GM13977 (cell line): ENCODE measurements at regions not wholly inside any gene's neighbourhood (a gene's known extent, or its start where the extent isn't known, plus 50 kb on each side); places are given as distances from the start of the nearest gene placed in this dataset.

Experiments used
- DNase-seq: peaks from one replicate; pipeline ENCODE4 v3.0.0; 2012; ENCODE audit warnings: low spot score
- in situ Hi-C: fragments of 300-500 bp; cut with MboI; formaldehyde crosslinking; loops from one replicate; pipeline ENCODE4 v1.12.0; 2022; ENCODE audit warnings: low sequenced_read_pairs, low pct_unique_long_range_greater_than_20kb, mixed read lengths, inconsistent platforms; ENCODE audit not compliant: unreplicated experiment
- TF ChIP-seq, protein P1 (sequence below): IDR thresholded peaks from 2 replicates; pipeline ENCODE4 v1.5.1; 2012; ENCODE audit warnings: mild to moderate bottlenecking, control low read depth; ENCODE audit not compliant: insufficient read depth; ENCODE audit errors: extremely low read depth, missing control alignments

DNA sequence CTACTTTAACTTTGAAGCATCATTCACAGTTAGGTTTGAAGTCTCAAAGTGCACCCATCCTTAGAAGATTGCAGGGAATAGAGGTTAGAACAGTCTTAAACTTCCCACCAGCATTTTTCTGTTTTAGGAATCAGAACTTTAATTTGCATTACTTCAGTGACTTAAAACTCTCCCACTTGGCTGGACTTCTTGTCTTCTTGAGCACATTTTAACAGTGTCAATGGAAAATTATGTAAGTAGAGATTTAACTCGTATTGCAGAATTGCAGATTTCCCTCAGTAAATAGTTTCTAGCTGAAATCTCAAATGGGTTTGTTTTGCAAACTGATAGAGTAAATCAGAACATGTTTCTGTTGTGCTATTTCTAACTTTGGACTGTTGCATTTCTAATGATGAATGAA lies 369.6 kb downstream of the OTOL1 start:
- no peak for DNase-seq
- in situ Hi-C loops = no loop called here
- TF ChIP-seq, protein P1, sequence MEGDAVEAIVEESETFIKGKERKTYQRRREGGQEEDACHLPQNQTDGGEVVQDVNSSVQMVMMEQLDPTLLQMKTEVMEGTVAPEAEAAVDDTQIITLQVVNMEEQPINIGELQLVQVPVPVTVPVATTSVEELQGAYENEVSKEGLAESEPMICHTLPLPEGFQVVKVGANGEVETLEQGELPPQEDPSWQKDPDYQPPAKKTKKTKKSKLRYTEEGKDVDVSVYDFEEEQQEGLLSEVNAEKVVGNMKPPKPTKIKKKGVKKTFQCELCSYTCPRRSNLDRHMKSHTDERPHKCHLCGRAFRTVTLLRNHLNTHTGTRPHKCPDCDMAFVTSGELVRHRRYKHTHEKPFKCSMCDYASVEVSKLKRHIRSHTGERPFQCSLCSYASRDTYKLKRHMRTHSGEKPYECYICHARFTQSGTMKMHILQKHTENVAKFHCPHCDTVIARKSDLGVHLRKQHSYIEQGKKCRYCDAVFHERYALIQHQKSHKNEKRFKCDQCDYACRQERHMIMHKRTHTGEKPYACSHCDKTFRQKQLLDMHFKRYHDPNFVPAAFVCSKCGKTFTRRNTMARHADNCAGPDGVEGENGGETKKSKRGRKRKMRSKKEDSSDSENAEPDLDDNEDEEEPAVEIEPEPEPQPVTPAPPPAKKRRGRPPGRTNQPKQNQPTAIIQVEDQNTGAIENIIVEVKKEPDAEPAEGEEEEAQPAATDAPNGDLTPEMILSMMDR = no peak

GRCh38 chr3:161875483-161875882 lies 378.9 kb downstream of the OTOL1 start:
- DNase-seq = no peak
- in situ Hi-C loops = no loop called here
- TF ChIP-seq, protein P1 = no peak

- in situ Hi-C loops = no loop called here
- TF ChIP-seq, protein P1 = no peak
- no peak for DNase-seq
Observed at GRCh38 chr3:161879470-161879869, 382.9 kb downstream of the OTOL1 start.

DNA sequence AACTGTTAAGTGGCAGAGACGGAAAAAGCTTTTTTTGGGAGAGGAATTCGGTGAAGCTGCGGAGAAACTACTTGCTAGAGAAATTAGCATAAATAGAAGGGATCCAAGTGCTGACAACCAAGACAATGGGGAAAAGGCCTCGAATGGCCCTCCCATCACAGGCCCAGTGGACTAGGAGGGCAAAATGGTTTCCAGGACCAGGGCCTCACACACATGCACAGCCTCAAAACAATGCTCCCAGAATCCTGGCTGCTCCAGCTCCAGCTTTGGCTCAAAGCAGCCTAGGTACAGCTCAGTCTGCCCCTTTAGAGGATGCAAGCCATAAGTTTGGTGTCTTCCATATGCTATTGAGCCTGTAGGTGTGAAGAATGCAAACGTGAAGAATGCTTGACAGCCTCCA lies 388.2 kb downstream of the OTOL1 start:
- in situ Hi-C loops = no loop called here
- TF ChIP-seq, protein P1 = no peak
- no peak for DNase-seq

DNA sequence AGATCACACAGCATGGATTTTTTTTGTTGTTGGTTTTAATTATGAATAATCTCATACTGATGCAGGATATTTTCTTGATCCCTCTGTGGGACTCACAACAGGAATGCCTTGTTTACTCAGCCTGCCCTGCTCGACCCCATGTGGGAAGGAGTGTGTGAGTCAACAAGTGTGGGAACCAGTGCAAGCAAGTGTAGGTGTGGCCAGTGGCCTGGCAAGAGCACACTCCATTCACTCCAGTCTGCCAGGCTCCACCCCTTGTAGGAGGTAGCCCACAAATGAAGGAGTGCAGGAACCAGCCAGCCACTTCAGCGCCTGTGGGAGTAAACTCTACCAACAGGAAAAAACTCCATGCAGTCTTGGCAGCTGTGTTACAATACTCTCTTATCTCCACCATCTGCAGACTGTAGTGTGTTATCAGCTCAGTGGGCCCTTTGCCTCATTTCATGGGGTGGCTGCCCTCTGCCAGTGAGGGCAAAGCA lies 393.6 kb downstream of the OTOL1 start:
- TF ChIP-seq, protein P1 = no peak
- DNase-seq = no peak
- in situ Hi-C loops = no loop called here

DNA sequence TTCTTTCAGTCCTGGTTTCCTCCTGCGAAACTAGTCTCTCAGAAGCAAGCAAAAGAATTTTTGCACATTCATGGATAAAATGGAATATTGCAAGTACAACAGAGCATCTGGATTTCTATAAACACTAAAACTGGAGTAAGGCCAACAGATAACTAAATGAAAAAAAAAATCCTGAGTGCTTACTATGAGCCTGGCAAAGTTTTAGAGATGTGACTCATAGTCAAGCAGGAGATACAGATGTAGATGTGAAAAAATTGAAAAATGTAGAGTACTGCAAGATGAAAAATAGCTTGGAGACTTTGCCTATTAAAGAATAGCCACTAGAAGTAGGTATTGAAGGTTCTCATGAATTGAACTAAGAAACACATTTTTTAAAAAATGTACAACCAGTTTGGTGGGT lies 397.4 kb downstream of the OTOL1 start:
- DNase-seq = no peak
- in situ Hi-C loops = no loop called here
- TF ChIP-seq, protein P1 = no peak

DNA sequence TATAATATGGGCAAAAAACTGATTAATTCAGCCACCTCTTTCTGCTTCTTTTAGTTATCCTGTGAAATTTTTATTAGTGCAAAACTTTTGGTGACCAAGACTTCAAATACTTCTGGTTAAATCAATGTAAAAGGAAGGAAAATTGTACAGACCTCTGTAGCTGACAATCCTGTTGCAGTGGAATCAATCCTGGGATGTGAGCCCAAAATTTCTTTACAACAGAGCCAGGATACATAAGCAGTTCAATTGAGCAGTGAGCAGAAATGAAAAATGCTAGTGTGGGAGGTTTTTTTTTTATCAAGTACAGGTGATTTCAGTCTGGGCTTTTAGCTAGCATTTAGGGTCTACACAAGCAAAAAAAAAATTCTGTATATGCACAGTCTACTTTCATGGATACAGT lies 398.0 kb downstream of the OTOL1 start:
- TF ChIP-seq, protein P1 = no peak
- in situ Hi-C loops = no loop called here

More for the DNA sequence above, 398.0 kb downstream of the OTOL1 start:
- no peak for DNase-seq
